ENCODE measurements at regions not wholly inside any gene's neighbourhood (a gene's known extent, or its start where the extent isn't known, plus 50 kb on each side); places are given as distances from the start of the nearest gene placed in this dataset.

- H3K27ac ChIP-seq (ENCODE audit: low read length): peak overlapping the region; percentile 68
- peak; percentile 84 for DNase-seq
- H3K27me3 ChIP-seq (ENCODE audit: control insufficient read depth, insufficient read depth, low read length): no peaks in the 10 kb centered on the region
- whole genome bisulfite sequencing (ENCODE audit: insufficient coverage): no CpG with 5 or more reads among the region's 2 CpGs
- H3K4me1 ChIP-seq (ENCODE audit: control insufficient read depth, insufficient read depth, low read length): no peaks in the 10 kb centered on the region
- H3K36me3 ChIP-seq (ENCODE audit: control insufficient read depth, insufficient read depth, low read length): no peaks in the 10 kb centered on the region
- H3K9me3 ChIP-seq (replicated peaks; ENCODE audit: control insufficient read depth, low read depth, low read length): no peaks in the 10 kb centered on the region
- no peak overlapping the region for H3K4me3 ChIP-seq (ENCODE audit: low read length)
Measured at GRCh38 chr1:73813716-73814115, 384.3 kb downstream of the LRRIQ3 start.

GRCh38 chr1:73813236-73813635 is 384.7 kb downstream of the LRRIQ3 start:
- H3K4me1 ChIP-seq (ENCODE audit: control insufficient read depth, insufficient read depth, low read length): no peaks in the 10 kb centered on the region
- no peaks in the 10 kb centered on the region for H3K9me3 ChIP-seq (replicated peaks; ENCODE audit: control insufficient read depth, low read depth, low read length)
- no peaks in the 10 kb centered on the region for H3K27me3 ChIP-seq (ENCODE audit: control insufficient read depth, insufficient read depth, low read length)
- no CpG with 5 or more reads among the region's 2 CpGs for WGBS (ENCODE audit: insufficient coverage)
- peak overlapping the region; percentile 68 for H3K27ac ChIP-seq (ENCODE audit: low read length)
- peak; percentile 80 for DNase-seq
- H3K4me3 ChIP-seq (ENCODE audit: low read length): no peak overlapping the region
- no peaks in the 10 kb centered on the region for H3K36me3 ChIP-seq (ENCODE audit: control insufficient read depth, insufficient read depth, low read length)

GRCh38 chr1:73811798-73812197 is 386.2 kb downstream of the LRRIQ3 start:
- 57% methylated on average over 1 of the region's 3 CpGs for WGBS (ENCODE audit: insufficient coverage)
- no peak overlapping the region for H3K4me3 ChIP-seq (ENCODE audit: low read length)
- H3K4me1 ChIP-seq (ENCODE audit: control insufficient read depth, insufficient read depth, low read length): no peaks in the 10 kb centered on the region
- no peaks in the 10 kb centered on the region for H3K36me3 ChIP-seq (ENCODE audit: control insufficient read depth, insufficient read depth, low read length)
- H3K27me3 ChIP-seq (ENCODE audit: control insufficient read depth, insufficient read depth, low read length): no peaks in the 10 kb centered on the region
- no peak for DNase-seq
- no peaks in the 10 kb centered on the region for H3K9me3 ChIP-seq (replicated peaks; ENCODE audit: control insufficient read depth, low read depth, low read length)
- H3K27ac ChIP-seq (ENCODE audit: low read length): no peak overlapping the region

- H3K27ac ChIP-seq (ENCODE audit: low read length): no peak overlapping the region
- no peak overlapping the region for H3K4me3 ChIP-seq (ENCODE audit: low read length)
- no peak for DNase-seq
- no CpG with 5 or more reads among the region's 3 CpGs for WGBS (ENCODE audit: insufficient coverage)
- no peaks in the 10 kb centered on the region for H3K9me3 ChIP-seq (replicated peaks; ENCODE audit: control insufficient read depth, low read depth, low read length)
- H3K27me3 ChIP-seq (ENCODE audit: control insufficient read depth, insufficient read depth, low read length): no peaks in the 10 kb centered on the region
- H3K36me3 ChIP-seq (ENCODE audit: control insufficient read depth, insufficient read depth, low read length): no peaks in the 10 kb centered on the region
- no peaks in the 10 kb centered on the region for H3K4me1 ChIP-seq (ENCODE audit: control insufficient read depth, insufficient read depth, low read length)
Measured at GRCh38 chr1:73804935-73805334, 393.0 kb downstream of the LRRIQ3 start.

- Histone ChIP-seq H3K9me3 (replicated peaks; ENCODE audit: control insufficient read depth, low read depth, low read length) (no peaks in the 10 kb centered on the region), H3K27me3 (ENCODE audit: control insufficient read depth, insufficient read depth, low read length) (no peaks in the 10 kb centered on the region), H3K27ac (ENCODE audit: low read length) (no peak overlapping the region), H3K4me1 (ENCODE audit: control insufficient read depth, insufficient read depth, low read length) (no peaks in the 10 kb centered on the region), H3K36me3 (ENCODE audit: control insufficient read depth, insufficient read depth, low read length) (no peaks in the 10 kb centered on the region), H3K4me3 (ENCODE audit: low read length) (no peak overlapping the region)
- no CpG with 5 or more reads among the region's 4 CpGs for WGBS (ENCODE audit: insufficient coverage)
- no peak for DNase-seq
Measured at GRCh38 chr1:73803380-73803779, 394.6 kb downstream of the LRRIQ3 start.

- Histone ChIP-seq H3K9me3 (replicated peaks; ENCODE audit: control insufficient read depth, low read depth, low read length) (no peaks in the 10 kb centered on the region), H3K36me3 (ENCODE audit: control insufficient read depth, insufficient read depth, low read length) (no peaks in the 10 kb centered on the region), H3K27me3 (ENCODE audit: control insufficient read depth, insufficient read depth, low read length) (no peaks in the 10 kb centered on the region), H3K4me3 (ENCODE audit: low read length) (no peak overlapping the region), H3K27ac (ENCODE audit: low read length) (no peak overlapping the region), H3K4me1 (ENCODE audit: control insufficient read depth, insufficient read depth, low read length) (no peaks in the 10 kb centered on the region)
- no CpG with 5 or more reads among the region's 1 CpG for WGBS (ENCODE audit: insufficient coverage)
- no peak for DNase-seq
Measured at GRCh38 chr1:73801912-73802429, 396.0 kb downstream of the LRRIQ3 start.

GRCh38 chr1:73800376-73800775 is 397.6 kb downstream of the LRRIQ3 start:
- DNase-seq: no peak
- Histone ChIP-seq H3K9me3 (replicated peaks; ENCODE audit: control insufficient read depth, low read depth, low read length) (no peaks in the 10 kb centered on the region), H3K27me3 (ENCODE audit: control insufficient read depth, insufficient read depth, low read length) (no peaks in the 10 kb centered on the region), H3K4me1 (ENCODE audit: control insufficient read depth, insufficient read depth, low read length) (no peaks in the 10 kb centered on the region), H3K4me3 (ENCODE audit: low read length) (no peak overlapping the region), H3K27ac (ENCODE audit: low read length) (no peak overlapping the region), H3K36me3 (ENCODE audit: control insufficient read depth, insufficient read depth, low read length) (no peaks in the 10 kb centered on the region)
- no CpG with 5 or more reads among the region's 2 CpGs for WGBS (ENCODE audit: insufficient coverage)

- Histone ChIP-seq H3K9me3 (replicated peaks; ENCODE audit: control insufficient read depth, low read depth, low read length) (no peaks in the 10 kb centered on the region), H3K27ac (ENCODE audit: low read length) (no peak overlapping the region), H3K4me3 (ENCODE audit: low read length) (no peak overlapping the region), H3K4me1 (ENCODE audit: control insufficient read depth, insufficient read depth, low read length) (no peaks in the 10 kb centered on the region), H3K36me3 (ENCODE audit: control insufficient read depth, insufficient read depth, low read length) (no peaks in the 10 kb centered on the region), H3K27me3 (ENCODE audit: control insufficient read depth, insufficient read depth, low read length) (no peaks in the 10 kb centered on the region)
- no peak for DNase-seq
Measured at GRCh38 chr1:73789965-73790364, 408.0 kb downstream of the LRRIQ3 start.

GRCh38 chr1:73784026-73784425 is 413.9 kb downstream of the LRRIQ3 start:
- no peaks in the 10 kb centered on the region for H3K27me3 ChIP-seq (ENCODE audit: control insufficient read depth, insufficient read depth, low read length)
- no peaks in the 10 kb centered on the region for H3K4me1 ChIP-seq (ENCODE audit: control insufficient read depth, insufficient read depth, low read length)
- H3K4me3 ChIP-seq (ENCODE audit: low read length): no peak overlapping the region
- H3K36me3 ChIP-seq (ENCODE audit: control insufficient read depth, insufficient read depth, low read length): no peaks in the 10 kb centered on the region
- peak overlapping the region; percentile 52 for H3K27ac ChIP-seq (ENCODE audit: low read length)
- WGBS (ENCODE audit: insufficient coverage): no CpG with 5 or more reads among the region's 2 CpGs
- DNase-seq: peak; percentile 84
- no peaks in the 10 kb centered on the region for H3K9me3 ChIP-seq (replicated peaks; ENCODE audit: control insufficient read depth, low read depth, low read length)

GRCh38 chr1:73783352-73783751 is 414.6 kb downstream of the LRRIQ3 start:
- no peaks in the 10 kb centered on the region for H3K36me3 ChIP-seq (ENCODE audit: control insufficient read depth, insufficient read depth, low read length)
- no peaks in the 10 kb centered on the region for H3K9me3 ChIP-seq (replicated peaks; ENCODE audit: control insufficient read depth, low read depth, low read length)
- 20% methylated on average over 1 of the region's 6 CpGs for WGBS (ENCODE audit: insufficient coverage)
- H3K4me3 ChIP-seq (ENCODE audit: low read length): no peak overlapping the region
- H3K27me3 ChIP-seq (ENCODE audit: control insufficient read depth, insufficient read depth, low read length): no peaks in the 10 kb centered on the region
- no peaks in the 10 kb centered on the region for H3K4me1 ChIP-seq (ENCODE audit: control insufficient read depth, insufficient read depth, low read length)
- DNase-seq: peak; percentile 77
- peak overlapping the region; percentile 52 for H3K27ac ChIP-seq (ENCODE audit: low read length)

GRCh38 chr1:73782901-73783300 is 415.1 kb downstream of the LRRIQ3 start:
- Histone ChIP-seq H3K27me3 (ENCODE audit: control insufficient read depth, insufficient read depth, low read length) (no peaks in the 10 kb centered on the region), H3K27ac (ENCODE audit: low read length) (peak overlapping the region; percentile 52), H3K4me3 (ENCODE audit: low read length) (no peak overlapping the region), H3K4me1 (ENCODE audit: control insufficient read depth, insufficient read depth, low read length) (no peaks in the 10 kb centered on the region), H3K9me3 (replicated peaks; ENCODE audit: control insufficient read depth, low read depth, low read length) (no peaks in the 10 kb centered on the region), H3K36me3 (ENCODE audit: control insufficient read depth, insufficient read depth, low read length) (no peaks in the 10 kb centered on the region)
- no CpG with 5 or more reads among the region's 2 CpGs for WGBS (ENCODE audit: insufficient coverage)
- no peak for DNase-seq
